ENCODE measurements at regions not wholly inside any gene's neighbourhood (a gene's known extent, or its start where the extent isn't known, plus 50 kb on each side); places are given as distances from the start of the nearest gene placed in this dataset.

DNA sequence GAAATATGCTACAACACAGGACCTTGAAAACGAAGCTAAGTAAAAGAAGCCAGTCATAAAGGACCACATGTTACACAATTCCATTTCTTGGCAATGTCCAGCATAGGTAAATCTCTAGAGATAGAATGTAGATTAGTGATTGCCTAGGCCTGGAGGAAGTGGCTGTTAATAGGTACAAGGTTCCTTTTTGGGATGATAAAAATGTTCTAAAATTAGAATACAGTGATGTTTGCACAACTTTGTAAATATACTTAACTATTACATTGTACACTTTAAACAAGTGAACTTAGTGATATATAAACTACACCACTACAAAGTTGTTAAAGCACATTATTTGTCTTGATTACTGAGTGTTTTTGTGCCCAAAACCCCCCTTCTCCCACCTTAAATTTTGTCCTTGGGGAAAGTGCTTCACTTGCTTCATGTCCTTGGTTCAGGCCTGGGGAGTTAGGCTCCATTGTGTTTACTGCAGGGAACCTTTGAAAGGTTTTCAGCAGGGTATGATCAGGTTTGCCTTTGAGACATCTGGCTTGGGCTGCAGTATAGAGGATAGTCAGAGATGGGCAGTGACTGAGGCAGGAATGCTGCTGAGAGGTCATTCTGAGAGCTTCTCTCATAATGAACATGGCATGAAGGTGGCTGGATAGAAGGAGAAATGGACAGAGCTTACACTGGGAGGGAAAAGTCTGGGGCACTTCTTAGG lies 1052.6 kb downstream of the REEP3 start:
- TF ChIP-seq POLR2A (IDR thresholded peaks at IDR 0.05) (no peak), POLR2AphosphoS5 (IDR thresholded peaks at IDR 0.05) (no peak)
